ENCODE measurements at regions not wholly inside any gene's neighbourhood (a gene's known extent, or its start where the extent isn't known, plus 50 kb on each side); places are given as distances from the start of the nearest gene placed in this dataset.

- Mint-ChIP-seq H3K4me3 (no peak overlapping the region), H3K4me1 (peaks cover 10% of the 10 kb centered on the region), H3K9me3 (peaks cover 4% of the 10 kb centered on the region), H3K27me3 (peaks cover 5% of the 10 kb centered on the region), H3K27ac (no peak overlapping the region), H3K36me3 (peaks cover 4% of the 10 kb centered on the region)
- DNase-seq: no peak
Observed at GRCh38 chr1:109818988-109819764, 55.5 kb upstream of the EPS8L3 start.

GRCh38 chr1:109818271-109818987 is 54.7 kb upstream of the EPS8L3 start:
- Mint-ChIP-seq H3K9me3 (peaks cover 4% of the 10 kb centered on the region), H3K27me3 (peaks cover 5% of the 10 kb centered on the region), H3K36me3 (peaks cover 4% of the 10 kb centered on the region), H3K4me3 (no peak overlapping the region), H3K4me1 (peaks cover 10% of the 10 kb centered on the region), H3K27ac (no peak overlapping the region)
- DNase-seq: no peak

- no peak for DNase-seq
- Mint-ChIP-seq H3K27me3 (peaks cover 5% of the 10 kb centered on the region), H3K36me3 (peaks cover 4% of the 10 kb centered on the region), H3K4me1 (peaks cover 10% of the 10 kb centered on the region), H3K4me3 (no peak overlapping the region), H3K9me3 (peaks cover 4% of the 10 kb centered on the region), H3K27ac (no peak overlapping the region)
Observed at GRCh38 chr1:109817881-109818270, 54.2 kb upstream of the EPS8L3 start.

- H3K36me3 Mint-ChIP-seq: peaks cover 4% of the 10 kb centered on the region
- H3K27me3 Mint-ChIP-seq: peaks cover 5% of the 10 kb centered on the region
- H3K27ac Mint-ChIP-seq: no peak overlapping the region
- H3K4me1 Mint-ChIP-seq: peaks cover 10% of the 10 kb centered on the region
- no peak overlapping the region for H3K4me3 Mint-ChIP-seq
- peaks cover 4% of the 10 kb centered on the region for H3K9me3 Mint-ChIP-seq
- DNase-seq: no peak
Observed at GRCh38 chr1:109816975-109817535, 53.3 kb upstream of the EPS8L3 start.

GRCh38 chr1:109816175-109816811 is 52.6 kb upstream of the EPS8L3 start:
- H3K4me3 Mint-ChIP-seq: no peak overlapping the region
- peaks cover 4% of the 10 kb centered on the region for H3K9me3 Mint-ChIP-seq
- H3K4me1 Mint-ChIP-seq: peaks cover 9% of the 10 kb centered on the region
- H3K36me3 Mint-ChIP-seq: peaks cover 4% of the 10 kb centered on the region
- DNase-seq: no peak
- H3K27ac Mint-ChIP-seq: no peak overlapping the region
- peaks cover 5% of the 10 kb centered on the region for H3K27me3 Mint-ChIP-seq

- H3K27me3 Mint-ChIP-seq: no peaks in the 10 kb centered on the region
- H3K4me3 Mint-ChIP-seq: no peak overlapping the region
- H3K9me3 Mint-ChIP-seq: peaks cover 4% of the 10 kb centered on the region
- H3K36me3 Mint-ChIP-seq: peaks cover 4% of the 10 kb centered on the region
- no peak overlapping the region for H3K27ac Mint-ChIP-seq
- DNase-seq: no peak
- H3K4me1 Mint-ChIP-seq: peaks cover 4% of the 10 kb centered on the region
Observed at GRCh38 chr1:109815809-109816174, 52.1 kb upstream of the EPS8L3 start.

GRCh38 chr1:109814993-109815786 is 51.5 kb upstream of the EPS8L3 start:
- H3K27me3 Mint-ChIP-seq: no peaks in the 10 kb centered on the region
- H3K27ac Mint-ChIP-seq: no peak overlapping the region
- no peak for DNase-seq
- H3K4me1 Mint-ChIP-seq: peaks cover 3% of the 10 kb centered on the region
- peaks cover 4% of the 10 kb centered on the region for H3K36me3 Mint-ChIP-seq
- H3K9me3 Mint-ChIP-seq: peaks cover 4% of the 10 kb centered on the region
- H3K4me3 Mint-ChIP-seq: no peak overlapping the region

GRCh38 chr1:109814223-109814622 is 50.5 kb upstream of the EPS8L3 start:
- Mint-ChIP-seq H3K27me3 (no peaks in the 10 kb centered on the region), H3K36me3 (peaks cover 4% of the 10 kb centered on the region), H3K4me3 (no peak overlapping the region), H3K4me1 (peaks cover 3% of the 10 kb centered on the region), H3K27ac (no peak overlapping the region), H3K9me3 (peaks cover 4% of the 10 kb centered on the region)
- DNase-seq: no peak

All from activated naive CD8-positive, alpha-beta T cell treated with anti-CD3 and anti-CD28 coated beads for 36 hours (primary cell).